T follicular helper cell (primary cell): ENCODE measurements at regions not wholly inside any gene's neighbourhood (a gene's known extent, or its start where the extent isn't known, plus 50 kb on each side); places are given as distances from the start of the nearest gene placed in this dataset.

Source experiments
- DNase-seq: peaks from one replicate; pipeline ENCODE4 v3.0.0-alpha.2; 2020; ENCODE audit warnings: low read depth

GRCh38 chr1:221632072-221632471 lies 109.8 kb downstream of the DUSP10 start:
- DNase-seq, result no peak

GRCh38 chr1:221633841-221634409 lies 108.0 kb downstream of the DUSP10 start:
- DNase-seq, result no peak

- no peak for DNase-seq
These were observed 107.3 kb downstream of the DUSP10 start for GRCh38 chr1:221634606-221635005.

- DNase-seq, result no peak
These were observed 106.6 kb downstream of the DUSP10 start for GRCh38 chr1:221635305-221635704.

- no peak for DNase-seq
These were observed 105.8 kb downstream of the DUSP10 start for GRCh38 chr1:221636096-221636495.

- DNase-seq, result no peak
These were observed 104.9 kb downstream of the DUSP10 start for GRCh38 chr1:221636967-221637366.

GRCh38 chr1:221637641-221638041 lies 104.2 kb downstream of the DUSP10 start:
- no peak for DNase-seq

GRCh38 chr1:221638595-221638994 lies 103.3 kb downstream of the DUSP10 start:
- no peak for DNase-seq

- DNase-seq, result no peak
These were observed 100.1 kb downstream of the DUSP10 start for GRCh38 chr1:221641811-221642210.

- DNase-seq, result no peak
These were observed 98.3 kb downstream of the DUSP10 start for GRCh38 chr1:221643404-221644144.

GRCh38 chr1:221644145-221644448 lies 97.8 kb downstream of the DUSP10 start:
- no peak for DNase-seq

- DNase-seq, result no peak
These were observed 97.1 kb downstream of the DUSP10 start for GRCh38 chr1:221644663-221645258.

- no peak for DNase-seq
These were observed 93.7 kb downstream of the DUSP10 start for GRCh38 chr1:221648201-221648600.
